HL-60 (cell line): ENCODE measurements at regions not wholly inside any gene's neighbourhood (a gene's known extent, or its start where the extent isn't known, plus 50 kb on each side); places are given as distances from the start of the nearest gene placed in this dataset.

Experiments
- GABPA ChIP-seq: IDR thresholded peaks from 2 replicates; pipeline ENCODE4 v1.6.1; 2012; ENCODE audit warnings: low read depth
- POLR2AphosphoS5 ChIP-seq: IDR thresholded peaks from 2 replicates; pipeline ENCODE4 v1.6.1; 2012; ENCODE audit warnings: low read depth
- SPI1 ChIP-seq: IDR thresholded peaks from 2 replicates; pipeline ENCODE4 v1.6.1; 2012; ENCODE audit warnings: low read depth, mild to moderate bottlenecking, borderline replicate concordance
- TF ChIP-seq, protein P1 (sequence below): IDR thresholded peaks from one replicate; pipeline ENCODE4 v1.5.1; 2011; ENCODE audit warnings: low read length, control low read depth, inconsistent platforms; ENCODE audit not compliant: insufficient read depth
- TF ChIP-seq, protein P2 (sequence below): IDR thresholded peaks from 2 replicates; pipeline ENCODE4 v1.6.1; 2012; ENCODE audit warnings: low read depth; ENCODE audit not compliant: insufficient replicate concordance

- TF ChIP-seq, protein P1, sequence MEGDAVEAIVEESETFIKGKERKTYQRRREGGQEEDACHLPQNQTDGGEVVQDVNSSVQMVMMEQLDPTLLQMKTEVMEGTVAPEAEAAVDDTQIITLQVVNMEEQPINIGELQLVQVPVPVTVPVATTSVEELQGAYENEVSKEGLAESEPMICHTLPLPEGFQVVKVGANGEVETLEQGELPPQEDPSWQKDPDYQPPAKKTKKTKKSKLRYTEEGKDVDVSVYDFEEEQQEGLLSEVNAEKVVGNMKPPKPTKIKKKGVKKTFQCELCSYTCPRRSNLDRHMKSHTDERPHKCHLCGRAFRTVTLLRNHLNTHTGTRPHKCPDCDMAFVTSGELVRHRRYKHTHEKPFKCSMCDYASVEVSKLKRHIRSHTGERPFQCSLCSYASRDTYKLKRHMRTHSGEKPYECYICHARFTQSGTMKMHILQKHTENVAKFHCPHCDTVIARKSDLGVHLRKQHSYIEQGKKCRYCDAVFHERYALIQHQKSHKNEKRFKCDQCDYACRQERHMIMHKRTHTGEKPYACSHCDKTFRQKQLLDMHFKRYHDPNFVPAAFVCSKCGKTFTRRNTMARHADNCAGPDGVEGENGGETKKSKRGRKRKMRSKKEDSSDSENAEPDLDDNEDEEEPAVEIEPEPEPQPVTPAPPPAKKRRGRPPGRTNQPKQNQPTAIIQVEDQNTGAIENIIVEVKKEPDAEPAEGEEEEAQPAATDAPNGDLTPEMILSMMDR = no peak
- TF ChIP-seq POLR2AphosphoS5 (no peak), GABPA (no peak), SPI1 (no peak)
- TF ChIP-seq, protein P2, sequence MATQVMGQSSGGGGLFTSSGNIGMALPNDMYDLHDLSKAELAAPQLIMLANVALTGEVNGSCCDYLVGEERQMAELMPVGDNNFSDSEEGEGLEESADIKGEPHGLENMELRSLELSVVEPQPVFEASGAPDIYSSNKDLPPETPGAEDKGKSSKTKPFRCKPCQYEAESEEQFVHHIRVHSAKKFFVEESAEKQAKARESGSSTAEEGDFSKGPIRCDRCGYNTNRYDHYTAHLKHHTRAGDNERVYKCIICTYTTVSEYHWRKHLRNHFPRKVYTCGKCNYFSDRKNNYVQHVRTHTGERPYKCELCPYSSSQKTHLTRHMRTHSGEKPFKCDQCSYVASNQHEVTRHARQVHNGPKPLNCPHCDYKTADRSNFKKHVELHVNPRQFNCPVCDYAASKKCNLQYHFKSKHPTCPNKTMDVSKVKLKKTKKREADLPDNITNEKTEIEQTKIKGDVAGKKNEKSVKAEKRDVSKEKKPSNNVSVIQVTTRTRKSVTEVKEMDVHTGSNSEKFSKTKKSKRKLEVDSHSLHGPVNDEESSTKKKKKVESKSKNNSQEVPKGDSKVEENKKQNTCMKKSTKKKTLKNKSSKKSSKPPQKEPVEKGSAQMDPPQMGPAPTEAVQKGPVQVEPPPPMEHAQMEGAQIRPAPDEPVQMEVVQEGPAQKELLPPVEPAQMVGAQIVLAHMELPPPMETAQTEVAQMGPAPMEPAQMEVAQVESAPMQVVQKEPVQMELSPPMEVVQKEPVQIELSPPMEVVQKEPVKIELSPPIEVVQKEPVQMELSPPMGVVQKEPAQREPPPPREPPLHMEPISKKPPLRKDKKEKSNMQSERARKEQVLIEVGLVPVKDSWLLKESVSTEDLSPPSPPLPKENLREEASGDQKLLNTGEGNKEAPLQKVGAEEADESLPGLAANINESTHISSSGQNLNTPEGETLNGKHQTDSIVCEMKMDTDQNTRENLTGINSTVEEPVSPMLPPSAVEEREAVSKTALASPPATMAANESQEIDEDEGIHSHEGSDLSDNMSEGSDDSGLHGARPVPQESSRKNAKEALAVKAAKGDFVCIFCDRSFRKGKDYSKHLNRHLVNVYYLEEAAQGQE = no peak
Measured at GRCh38 chr5:125894383-125894782, 528.8 kb upstream of the GRAMD2B start.
